GM23338 (cell line): ENCODE measurements at regions not wholly inside any gene's neighbourhood (a gene's known extent, or its start where the extent isn't known, plus 50 kb on each side); places are given as distances from the start of the nearest gene placed in this dataset.

Experiments
- ATAC-seq: fragments of 200-7000 bp; cut with Tn5 transposase; 3 replicates; pipeline ENCODE4 v1.9.1; 2020
- DNase-seq: peaks from one replicate; pipeline ENCODE4 v3.0.0-alpha.2; 2015; ENCODE audit warnings: low spot score
- H2AFZ ChIP-seq: fragments of 200-600 bp; sonication (generic); 2 replicates; pipeline ENCODE4 v1.8.0; 2016; ENCODE audit warnings: antibody characterized with exemption, mild to moderate bottlenecking, moderate library complexity
- H3F3A ChIP-seq: fragments of 200-600 bp; sonication (generic); replicated peaks from 2 replicates; pipeline ENCODE4 v1.8.0; 2017; ENCODE audit warnings: antibody characterized with exemption, mixed run types, low read depth
- H3K27ac ChIP-seq: fragments of 200-600 bp; sonication (generic); 2 replicates; pipeline ENCODE4 v1.6.1; 2016; ENCODE audit warnings: low read depth
- H3K27me3 ChIP-seq: fragments of 200-600 bp; sonication (generic); 2 replicates; pipeline ENCODE4 v1.8.0; 2016; ENCODE audit warnings: mild to moderate bottlenecking, mixed run types, moderate library complexity; ENCODE audit not compliant: insufficient read depth
- H3K36me3 ChIP-seq: fragments of 200-600 bp; sonication (generic); 2 replicates; pipeline ENCODE4 v1.8.0; 2016; ENCODE audit warnings: mild to moderate bottlenecking; ENCODE audit not compliant: insufficient read depth
- H3K4me1 ChIP-seq: fragments of 200-600 bp; sonication (generic); 2 replicates; pipeline ENCODE4 v1.8.0; 2016; ENCODE audit warnings: mild to moderate bottlenecking, moderate library complexity; ENCODE audit not compliant: insufficient read depth
- H3K4me2 ChIP-seq: fragments of 200-600 bp; sonication (generic); 2 replicates; pipeline ENCODE4 v1.7.1; 2017; ENCODE audit warnings: mixed run types
- H3K4me3 ChIP-seq: fragments of 200-600 bp; sonication (generic); 2 replicates; pipeline ENCODE4 v1.6.1; 2016; ENCODE audit warnings: mixed run types
- H3K79me2 ChIP-seq: fragments of 200-600 bp; sonication (generic); replicated peaks from 2 replicates; pipeline ENCODE4 v1.8.0; 2017; ENCODE audit warnings: mild to moderate bottlenecking; ENCODE audit not compliant: insufficient read depth
- H3K9me2 ChIP-seq: fragments of 200-600 bp; sonication (generic); 2 replicates; pipeline ENCODE4 v1.8.0; 2017; ENCODE audit not compliant: insufficient read depth
- H4K20me1 ChIP-seq: fragments of 200-600 bp; sonication (generic); replicated peaks from 2 replicates; pipeline ENCODE4 v1.8.0; 2017; ENCODE audit warnings: mild to moderate bottlenecking; ENCODE audit not compliant: insufficient read depth
- H3K27ac Mint-ChIP-seq: 2 replicates; pipeline ENCODE4 v1.8.0; 2020; ENCODE audit warnings: inconsistent platforms, mild to moderate bottlenecking, moderate library complexity, mixed read lengths
- H3K27me3 Mint-ChIP-seq: 3 replicates; pipeline ENCODE4 v1.8.0; 2022; ENCODE audit warnings: low read depth, mild to moderate bottlenecking, moderate library complexity, mixed read lengths, inconsistent platforms; ENCODE audit not compliant: insufficient read depth, poor library complexity
- H3K36me3 Mint-ChIP-seq: 3 replicates; pipeline ENCODE4 v1.8.0; 2021; ENCODE audit warnings: low read depth, mild to moderate bottlenecking, inconsistent platforms, moderate library complexity, mixed read lengths
- H3K4me1 Mint-ChIP-seq: 3 replicates; pipeline ENCODE4 v1.8.0; 2020; ENCODE audit warnings: mild to moderate bottlenecking, inconsistent platforms, mixed read lengths
- H3K4me3 Mint-ChIP-seq: 3 replicates; pipeline ENCODE4 v1.8.0; 2021; ENCODE audit warnings: moderate library complexity, mild to moderate bottlenecking, inconsistent platforms, mixed read lengths
- H3K9me3 Mint-ChIP-seq: 3 replicates; pipeline ENCODE4 v1.8.0; 2020; ENCODE audit warnings: moderate library complexity, mild to moderate bottlenecking, inconsistent platforms, mixed read lengths
- POLR2AphosphoS5 ChIP-seq: IDR thresholded peaks from 2 replicates; pipeline ENCODE4 v1.6.1; 2016; ENCODE audit warnings: antibody characterized with exemption, low read depth
- STAT1 ChIP-seq: IDR thresholded peaks from one replicate; pipeline ENCODE4 v1.6.1; 2016; ENCODE audit warnings: antibody characterized with exemption; ENCODE audit not compliant: unreplicated experiment
- ZNF114 ChIP-seq: fragments of 250-450 bp; sonication (Bioruptor Pico); IDR thresholded peaks from 2 replicates; pipeline ENCODE4 v1.5.0; 2020; ENCODE audit warnings: mild to moderate bottlenecking, moderate library complexity
- ZNF331 ChIP-seq: fragments of 250-450 bp; sonication (Bioruptor Pico); IDR thresholded peaks from 2 replicates; pipeline ENCODE4 v1.5.0; 2020; ENCODE audit warnings: low read depth, mild to moderate bottlenecking, moderate library complexity
- TF ChIP-seq, protein P1 (sequence below), 2 experiments: fragments of 200-600 bp in 1 of 2; sonication (generic) in 1 of 2; conservative IDR thresholded peaks; 2 replicates each; pipeline versions ENCODE4 v1.5.1 to v1.6.1; 2016 to 2017; ENCODE audit warnings: antibody characterized with exemption in 2 of 2, low read depth in 2 of 2, mild to moderate bottlenecking in 2 of 2, moderate library complexity in 1 of 2

GRCh38 chr21:18902660-18903059, 499.1 kb upstream of the TMPRSS15 start (continued):
- TF ChIP-seq, protein P1, sequence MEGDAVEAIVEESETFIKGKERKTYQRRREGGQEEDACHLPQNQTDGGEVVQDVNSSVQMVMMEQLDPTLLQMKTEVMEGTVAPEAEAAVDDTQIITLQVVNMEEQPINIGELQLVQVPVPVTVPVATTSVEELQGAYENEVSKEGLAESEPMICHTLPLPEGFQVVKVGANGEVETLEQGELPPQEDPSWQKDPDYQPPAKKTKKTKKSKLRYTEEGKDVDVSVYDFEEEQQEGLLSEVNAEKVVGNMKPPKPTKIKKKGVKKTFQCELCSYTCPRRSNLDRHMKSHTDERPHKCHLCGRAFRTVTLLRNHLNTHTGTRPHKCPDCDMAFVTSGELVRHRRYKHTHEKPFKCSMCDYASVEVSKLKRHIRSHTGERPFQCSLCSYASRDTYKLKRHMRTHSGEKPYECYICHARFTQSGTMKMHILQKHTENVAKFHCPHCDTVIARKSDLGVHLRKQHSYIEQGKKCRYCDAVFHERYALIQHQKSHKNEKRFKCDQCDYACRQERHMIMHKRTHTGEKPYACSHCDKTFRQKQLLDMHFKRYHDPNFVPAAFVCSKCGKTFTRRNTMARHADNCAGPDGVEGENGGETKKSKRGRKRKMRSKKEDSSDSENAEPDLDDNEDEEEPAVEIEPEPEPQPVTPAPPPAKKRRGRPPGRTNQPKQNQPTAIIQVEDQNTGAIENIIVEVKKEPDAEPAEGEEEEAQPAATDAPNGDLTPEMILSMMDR (conservative IDR thresholded peaks at IDR 0.05; ENCODE audit: low read depth in 2 of 2) = no peak

DNA sequence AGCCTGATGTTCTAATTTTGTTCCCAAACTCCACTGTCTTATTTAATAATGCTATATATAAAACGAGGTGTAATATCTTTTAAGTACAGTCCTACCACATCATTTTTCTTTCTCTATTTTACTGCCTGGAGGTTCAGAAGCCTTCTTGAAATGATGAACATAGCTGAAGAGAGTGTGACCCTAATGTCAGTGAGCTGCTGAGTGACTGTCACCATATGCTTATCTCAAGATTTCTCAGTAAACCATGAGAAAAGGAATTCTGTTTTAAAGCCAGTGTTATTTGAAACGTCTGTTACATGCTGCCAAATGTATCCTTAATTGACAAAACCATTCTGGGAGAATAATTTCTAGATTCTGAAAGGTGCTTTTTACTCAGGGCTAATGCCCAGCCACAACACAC, 503.5 kb upstream of the TMPRSS15 start:
- Histone ChIP-seq H3K4me3 (no peak overlapping the region), H3K79me2 (no peaks in the 10 kb centered on the region), H2AFZ (no peak overlapping the region), H3K9me2 (no peaks in the 10 kb centered on the region), H3K4me2 (no peak overlapping the region), H3K4me1 (no peaks in the 10 kb centered on the region), H3K27me3 (no peaks in the 10 kb centered on the region), H3K36me3 (no peaks in the 10 kb centered on the region), H3K27ac (no peak overlapping the region), H3F3A (no peaks in the 10 kb centered on the region), H4K20me1 (no peaks in the 10 kb centered on the region)
- H3K4me1 Mint-ChIP-seq = peaks cover 2% of the 10 kb centered on the region; the same call in 1 of the 3 replicates
- no peak overlapping the region for H3K27ac Mint-ChIP-seq
- no peak overlapping the region for H3K4me3 Mint-ChIP-seq
- peaks cover 10% of the 10 kb centered on the region; the same call in 2 of the 3 replicates for H3K9me3 Mint-ChIP-seq
- ATAC-seq (no peak), DNase-seq (no peak)
- H3K27me3 Mint-ChIP-seq = no peaks in the 10 kb centered on the region
- H3K36me3 Mint-ChIP-seq = no peaks in the 10 kb centered on the region; the same call in 2 of the 3 replicates
- TF ChIP-seq ZNF331 (no peak), ZNF114 (CRISPR knock-in tag) (no peak)

GRCh38 chr21:18908641-18909040, 505.1 kb upstream of the TMPRSS15 start:
- TF ChIP-seq POLR2AphosphoS5 = no peak
- TF ChIP-seq, protein P1 (conservative IDR thresholded peaks at IDR 0.05; ENCODE audit: low read depth in 2 of 2) = no peak
- TF ChIP-seq STAT1 = no peak
- H3K27ac ChIP-seq = no peak overlapping the region
- no peak overlapping the region for H3K4me2 ChIP-seq
- H3K9me2 ChIP-seq = no peaks in the 10 kb centered on the region
- no peaks in the 10 kb centered on the region for H3F3A ChIP-seq
- no peak overlapping the region for H3K4me3 Mint-ChIP-seq
- H3K4me1 ChIP-seq = no peaks in the 10 kb centered on the region
- no peak for ATAC-seq
- no peaks in the 10 kb centered on the region for H4K20me1 ChIP-seq
- no peak overlapping the region for H3K27ac Mint-ChIP-seq
- no peaks in the 10 kb centered on the region for H3K36me3 ChIP-seq
- H3K27me3 Mint-ChIP-seq = no peaks in the 10 kb centered on the region
- no peaks in the 10 kb centered on the region for H3K4me1 Mint-ChIP-seq
- H3K79me2 ChIP-seq = no peaks in the 10 kb centered on the region
- no peak for DNase-seq
- no peak overlapping the region for H3K4me3 ChIP-seq
- peaks cover 13% of the 10 kb centered on the region; the same call in 2 of the 3 replicates for H3K9me3 Mint-ChIP-seq
- no peak overlapping the region for H2AFZ ChIP-seq
- H3K27me3 ChIP-seq = no peaks in the 10 kb centered on the region
- no peaks in the 10 kb centered on the region; the same call in 2 of the 3 replicates for H3K36me3 Mint-ChIP-seq
